Stomach (tissue), 4 donors: ENCODE measurements at regions not wholly inside any gene's neighbourhood (a gene's known extent, or its start where the extent isn't known, plus 50 kb on each side); places are given as distances from the start of the nearest gene placed in this dataset.

ENCODE experiments used
- EP300 ChIP-seq: sonication (generic); formaldehyde crosslinking; IDR thresholded peaks from one replicate; pipeline ENCODE4 v1.6.1; 2017; ENCODE audit warnings: antibody characterized with exemption
- POLR2AphosphoS5 ChIP-seq, 3 donors: sonication (generic); formaldehyde crosslinking; IDR thresholded peaks; one replicate each; pipeline ENCODE4 v1.6.1; 2016; ENCODE audit warnings: antibody characterized with exemption in 3 of 3
- TF ChIP-seq, protein P1 (sequence below), 7 experiments: fragments of 450-650 bp in 4 of 7; fragments of 200-600 bp in 3 of 7; sonication (generic) in 3 of 7; IDR thresholded peaks; one replicate each; pipeline ENCODE4 v1.5.1; 2016 to 2019; ENCODE audit warnings: antibody characterized with exemption in 7 of 7, control low read depth in 2 of 7, mild to moderate bottlenecking in 1 of 7

DNA sequence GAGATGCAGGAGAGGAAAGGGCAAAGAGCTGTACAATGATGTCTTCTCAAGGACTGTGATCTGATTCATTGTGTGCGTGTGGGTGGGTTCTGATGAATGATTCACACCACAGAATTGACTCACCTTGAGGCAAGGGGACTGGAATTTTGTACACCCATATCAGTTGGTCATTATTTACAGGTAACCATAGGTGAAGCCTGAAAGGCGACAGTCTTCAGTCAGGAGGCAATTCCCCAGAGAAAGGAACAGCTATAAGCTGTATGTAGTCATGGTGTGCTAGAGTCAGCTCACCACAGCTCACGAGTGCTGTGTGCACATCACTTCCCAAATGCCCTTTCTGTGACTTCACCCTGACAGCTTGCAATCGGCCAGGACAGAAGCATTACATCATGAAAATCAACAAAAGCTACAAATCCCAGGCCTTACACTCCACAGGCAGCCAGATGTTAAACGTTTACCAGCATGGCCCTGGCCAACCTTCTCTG lies 87.6 kb upstream of the RPS23 start:
- TF ChIP-seq EP300 (no peak), POLR2AphosphoS5 (IDR thresholded peaks at IDR 0.05) (no peak)
- TF ChIP-seq, protein P1, sequence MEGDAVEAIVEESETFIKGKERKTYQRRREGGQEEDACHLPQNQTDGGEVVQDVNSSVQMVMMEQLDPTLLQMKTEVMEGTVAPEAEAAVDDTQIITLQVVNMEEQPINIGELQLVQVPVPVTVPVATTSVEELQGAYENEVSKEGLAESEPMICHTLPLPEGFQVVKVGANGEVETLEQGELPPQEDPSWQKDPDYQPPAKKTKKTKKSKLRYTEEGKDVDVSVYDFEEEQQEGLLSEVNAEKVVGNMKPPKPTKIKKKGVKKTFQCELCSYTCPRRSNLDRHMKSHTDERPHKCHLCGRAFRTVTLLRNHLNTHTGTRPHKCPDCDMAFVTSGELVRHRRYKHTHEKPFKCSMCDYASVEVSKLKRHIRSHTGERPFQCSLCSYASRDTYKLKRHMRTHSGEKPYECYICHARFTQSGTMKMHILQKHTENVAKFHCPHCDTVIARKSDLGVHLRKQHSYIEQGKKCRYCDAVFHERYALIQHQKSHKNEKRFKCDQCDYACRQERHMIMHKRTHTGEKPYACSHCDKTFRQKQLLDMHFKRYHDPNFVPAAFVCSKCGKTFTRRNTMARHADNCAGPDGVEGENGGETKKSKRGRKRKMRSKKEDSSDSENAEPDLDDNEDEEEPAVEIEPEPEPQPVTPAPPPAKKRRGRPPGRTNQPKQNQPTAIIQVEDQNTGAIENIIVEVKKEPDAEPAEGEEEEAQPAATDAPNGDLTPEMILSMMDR (IDR thresholded peaks at IDR 0.05) = no peak
